ENCODE measurements at regions not wholly inside any gene's neighbourhood (a gene's known extent, or its start where the extent isn't known, plus 50 kb on each side); places are given as distances from the start of the nearest gene placed in this dataset.

- TF ChIP-seq, protein P1, sequence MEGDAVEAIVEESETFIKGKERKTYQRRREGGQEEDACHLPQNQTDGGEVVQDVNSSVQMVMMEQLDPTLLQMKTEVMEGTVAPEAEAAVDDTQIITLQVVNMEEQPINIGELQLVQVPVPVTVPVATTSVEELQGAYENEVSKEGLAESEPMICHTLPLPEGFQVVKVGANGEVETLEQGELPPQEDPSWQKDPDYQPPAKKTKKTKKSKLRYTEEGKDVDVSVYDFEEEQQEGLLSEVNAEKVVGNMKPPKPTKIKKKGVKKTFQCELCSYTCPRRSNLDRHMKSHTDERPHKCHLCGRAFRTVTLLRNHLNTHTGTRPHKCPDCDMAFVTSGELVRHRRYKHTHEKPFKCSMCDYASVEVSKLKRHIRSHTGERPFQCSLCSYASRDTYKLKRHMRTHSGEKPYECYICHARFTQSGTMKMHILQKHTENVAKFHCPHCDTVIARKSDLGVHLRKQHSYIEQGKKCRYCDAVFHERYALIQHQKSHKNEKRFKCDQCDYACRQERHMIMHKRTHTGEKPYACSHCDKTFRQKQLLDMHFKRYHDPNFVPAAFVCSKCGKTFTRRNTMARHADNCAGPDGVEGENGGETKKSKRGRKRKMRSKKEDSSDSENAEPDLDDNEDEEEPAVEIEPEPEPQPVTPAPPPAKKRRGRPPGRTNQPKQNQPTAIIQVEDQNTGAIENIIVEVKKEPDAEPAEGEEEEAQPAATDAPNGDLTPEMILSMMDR (IDR thresholded peaks at IDR 0.05), result no peak
- TF ChIP-seq POLR2A (IDR thresholded peaks at IDR 0.05), result no peak
These were observed 1060.4 kb downstream of the EFNB2 start for GRCh38 chr13:105474983-105475610.
